Activated T-cell treated with anti-CD3 and anti-CD28 coated beads, Interleukin-2, amount 50 U/mL, for 24 hours (primary cell): ENCODE measurements at regions not wholly inside any gene's neighbourhood (a gene's known extent, or its start where the extent isn't known, plus 50 kb on each side); places are given as distances from the start of the nearest gene placed in this dataset.
A peak's percentile ranks its signal among the peaks of the same experiment; 100 is the strongest.

ENCODE experiments used
- DNase-seq: peaks from one replicate; pipeline ENCODE4 v3.0.0-alpha.2; 2020
- H3K27ac Mint-ChIP-seq: 2 replicates; pipeline ENCODE4 v1.8.0; 2020; ENCODE audit warnings: mild to moderate bottlenecking, mixed read lengths
- H3K27me3 Mint-ChIP-seq: 2 replicates; pipeline ENCODE4 v1.8.0; 2020; ENCODE audit warnings: mixed read lengths
- H3K36me3 Mint-ChIP-seq: 2 replicates; pipeline ENCODE4 v1.8.0; 2020; ENCODE audit warnings: low read depth, mixed read lengths
- H3K4me1 Mint-ChIP-seq: 2 replicates; pipeline ENCODE4 v1.8.0; 2020; ENCODE audit warnings: low read depth, mixed read lengths
- H3K4me3 Mint-ChIP-seq: 2 replicates; pipeline ENCODE4 v1.8.0; 2020; ENCODE audit warnings: mild to moderate bottlenecking, moderate library complexity, mixed read lengths
- H3K9me3 Mint-ChIP-seq: 2 replicates; pipeline ENCODE4 v1.8.0; 2020; ENCODE audit warnings: mixed read lengths

GRCh38 chr18:10025711-10026670, 112.2 kb downstream of the VAPA start:
- no peak for DNase-seq
- no peak overlapping the region for H3K27ac Mint-ChIP-seq
- no peaks in the 10 kb centered on the region for H3K9me3 Mint-ChIP-seq
- no peak overlapping the region for H3K4me3 Mint-ChIP-seq
- peaks cover 2% of the 10 kb centered on the region for H3K27me3 Mint-ChIP-seq
- H3K36me3 Mint-ChIP-seq, result no peaks in the 10 kb centered on the region
- no peaks in the 10 kb centered on the region for H3K4me1 Mint-ChIP-seq

- H3K4me3 Mint-ChIP-seq, result no peak overlapping the region
- H3K4me1 Mint-ChIP-seq, result no peaks in the 10 kb centered on the region
- peaks cover 9% of the 10 kb centered on the region for H3K27me3 Mint-ChIP-seq
- H3K36me3 Mint-ChIP-seq, result no peaks in the 10 kb centered on the region
- no peak for DNase-seq
- H3K27ac Mint-ChIP-seq, result no peak overlapping the region
- no peaks in the 10 kb centered on the region for H3K9me3 Mint-ChIP-seq
Observed at GRCh38 chr18:10027031-10027430, 113.2 kb downstream of the VAPA start.

- no peaks in the 10 kb centered on the region for H3K9me3 Mint-ChIP-seq
- DNase-seq, result no peak
- no peak overlapping the region for H3K27ac Mint-ChIP-seq
- no peak overlapping the region for H3K4me3 Mint-ChIP-seq
- H3K27me3 Mint-ChIP-seq, result peaks cover 10% of the 10 kb centered on the region
- H3K4me1 Mint-ChIP-seq, result no peaks in the 10 kb centered on the region
- no peaks in the 10 kb centered on the region for H3K36me3 Mint-ChIP-seq
Observed at GRCh38 chr18:10027461-10027860, 113.6 kb downstream of the VAPA start.

- H3K9me3 Mint-ChIP-seq, result no peaks in the 10 kb centered on the region
- H3K4me1 Mint-ChIP-seq, result peaks cover 7% of the 10 kb centered on the region
- H3K27ac Mint-ChIP-seq, result no peak overlapping the region
- no peaks in the 10 kb centered on the region for H3K36me3 Mint-ChIP-seq
- H3K27me3 Mint-ChIP-seq, result peaks cover 20% of the 10 kb centered on the region
- no peak for DNase-seq
- H3K4me3 Mint-ChIP-seq, result no peak overlapping the region
Observed at GRCh38 chr18:10029711-10030110, 115.9 kb downstream of the VAPA start.

GRCh38 chr18:10030816-10031541, 117.2 kb downstream of the VAPA start:
- H3K4me1 Mint-ChIP-seq, result peaks cover 7% of the 10 kb centered on the region
- no peak overlapping the region for H3K4me3 Mint-ChIP-seq
- H3K27ac Mint-ChIP-seq, result no peak overlapping the region
- no peaks in the 10 kb centered on the region for H3K9me3 Mint-ChIP-seq
- H3K27me3 Mint-ChIP-seq, result peaks cover 24% of the 10 kb centered on the region
- DNase-seq, result no peak
- H3K36me3 Mint-ChIP-seq, result no peaks in the 10 kb centered on the region

- H3K27me3 Mint-ChIP-seq, result peaks cover 30% of the 10 kb centered on the region
- peak overlapping the region; percentile 70 for H3K4me3 Mint-ChIP-seq
- H3K27ac Mint-ChIP-seq, result peak overlapping the region; percentile 44
- peaks cover 7% of the 10 kb centered on the region for H3K4me1 Mint-ChIP-seq
- no peaks in the 10 kb centered on the region for H3K36me3 Mint-ChIP-seq
- no peaks in the 10 kb centered on the region for H3K9me3 Mint-ChIP-seq
- DNase-seq, result peak; percentile 57
Observed at GRCh38 chr18:10032331-10033015, 118.7 kb downstream of the VAPA start.

- no peak for DNase-seq
- Mint-ChIP-seq H3K4me3 (peak overlapping the region; percentile 70), H3K27me3 (peaks cover 30% of the 10 kb centered on the region), H3K27ac (peak overlapping the region; percentile 44), H3K4me1 (peaks cover 7% of the 10 kb centered on the region), H3K9me3 (no peaks in the 10 kb centered on the region), H3K36me3 (no peaks in the 10 kb centered on the region)
Observed at GRCh38 chr18:10033016-10033399, 119.2 kb downstream of the VAPA start.

GRCh38 chr18:10035281-10035991, 121.6 kb downstream of the VAPA start:
- no peak for DNase-seq
- Mint-ChIP-seq H3K27me3 (peaks cover 30% of the 10 kb centered on the region), H3K4me1 (peaks cover 7% of the 10 kb centered on the region), H3K36me3 (no peaks in the 10 kb centered on the region), H3K9me3 (no peaks in the 10 kb centered on the region), H3K27ac (no peak overlapping the region), H3K4me3 (no peak overlapping the region)

GRCh38 chr18:10036479-10036878, 122.7 kb downstream of the VAPA start:
- peaks cover 25% of the 10 kb centered on the region for H3K27me3 Mint-ChIP-seq
- no peaks in the 10 kb centered on the region for H3K36me3 Mint-ChIP-seq
- no peak overlapping the region for H3K27ac Mint-ChIP-seq
- H3K4me3 Mint-ChIP-seq, result no peak overlapping the region
- peaks cover 7% of the 10 kb centered on the region for H3K4me1 Mint-ChIP-seq
- peaks cover 5% of the 10 kb centered on the region for H3K9me3 Mint-ChIP-seq
- no peak for DNase-seq

GRCh38 chr18:10037181-10037580, 123.4 kb downstream of the VAPA start:
- Mint-ChIP-seq H3K4me1 (peaks cover 7% of the 10 kb centered on the region), H3K9me3 (peaks cover 10% of the 10 kb centered on the region), H3K36me3 (no peaks in the 10 kb centered on the region), H3K27me3 (peaks cover 21% of the 10 kb centered on the region), H3K27ac (no peak overlapping the region), H3K4me3 (no peak overlapping the region)
- no peak for DNase-seq

- peaks cover 15% of the 10 kb centered on the region for H3K9me3 Mint-ChIP-seq
- no peak overlapping the region for H3K4me3 Mint-ChIP-seq
- peaks cover 14% of the 10 kb centered on the region for H3K27me3 Mint-ChIP-seq
- no peak for DNase-seq
- H3K36me3 Mint-ChIP-seq, result no peaks in the 10 kb centered on the region
- no peak overlapping the region for H3K27ac Mint-ChIP-seq
- peaks cover under 1% of the 10 kb centered on the region for H3K4me1 Mint-ChIP-seq
Observed at GRCh38 chr18:10038268-10038667, 124.5 kb downstream of the VAPA start.

GRCh38 chr18:10040287-10041011, 126.6 kb downstream of the VAPA start:
- H3K27me3 Mint-ChIP-seq, result peaks cover 9% of the 10 kb centered on the region
- H3K27ac Mint-ChIP-seq, result no peak overlapping the region

GRCh38 chr18:10041180-10041579, 127.4 kb downstream of the VAPA start:
- Mint-ChIP-seq H3K4me3 (no peak overlapping the region), H3K27me3 (peaks cover 4% of the 10 kb centered on the region), H3K4me1 (no peaks in the 10 kb centered on the region), H3K9me3 (peaks cover 16% of the 10 kb centered on the region), H3K36me3 (no peaks in the 10 kb centered on the region), H3K27ac (no peak overlapping the region)
- DNase-seq, result no peak

More at GRCh38 chr18:10040287-10041011, 126.6 kb downstream of the VAPA start:
- Mint-ChIP-seq H3K9me3 (peaks cover 16% of the 10 kb centered on the region), H3K4me3 (no peak overlapping the region), H3K36me3 (no peaks in the 10 kb centered on the region), H3K4me1 (no peaks in the 10 kb centered on the region)
- DNase-seq, result no peak
